Nephron progenitor cell (in vitro differentiated cells): ENCODE measurements at regions not wholly inside any gene's neighbourhood (a gene's known extent, or its start where the extent isn't known, plus 50 kb on each side); places are given as distances from the start of the nearest gene placed in this dataset.

Source experiments
- DNase-seq: peaks from one replicate; pipeline ENCODE4 v3.0.0; 2021
- H3K27ac Mint-ChIP-seq: 2 replicates; pipeline ENCODE4 v1.8.0; 2021; ENCODE audit warnings: mild to moderate bottlenecking, moderate library complexity, mixed read lengths
- H3K27me3 Mint-ChIP-seq: 2 replicates; pipeline ENCODE4 v1.8.0; 2021; ENCODE audit warnings: mild to moderate bottlenecking, low read depth, mixed read lengths; ENCODE audit not compliant: poor library complexity
- H3K36me3 Mint-ChIP-seq: 2 replicates; pipeline ENCODE4 v1.8.0; 2021; ENCODE audit warnings: low read depth, mixed read lengths
- H3K4me1 Mint-ChIP-seq: 2 replicates; pipeline ENCODE4 v1.8.0; 2021; ENCODE audit warnings: mixed read lengths
- H3K4me3 Mint-ChIP-seq: 2 replicates; pipeline ENCODE4 v1.8.0; 2021; ENCODE audit warnings: mild to moderate bottlenecking, moderate library complexity, mixed read lengths
- H3K9me3 Mint-ChIP-seq: 2 replicates; pipeline ENCODE4 v1.8.0; 2021; ENCODE audit warnings: mild to moderate bottlenecking, moderate library complexity, mixed read lengths
- CTCF ChIP-seq: fragments of 200-600 bp; sonication (generic); IDR thresholded peaks from 2 replicates; pipeline ENCODE4 v1.5.0; 2021; ENCODE audit warnings: antibody characterized with exemption

DNA sequence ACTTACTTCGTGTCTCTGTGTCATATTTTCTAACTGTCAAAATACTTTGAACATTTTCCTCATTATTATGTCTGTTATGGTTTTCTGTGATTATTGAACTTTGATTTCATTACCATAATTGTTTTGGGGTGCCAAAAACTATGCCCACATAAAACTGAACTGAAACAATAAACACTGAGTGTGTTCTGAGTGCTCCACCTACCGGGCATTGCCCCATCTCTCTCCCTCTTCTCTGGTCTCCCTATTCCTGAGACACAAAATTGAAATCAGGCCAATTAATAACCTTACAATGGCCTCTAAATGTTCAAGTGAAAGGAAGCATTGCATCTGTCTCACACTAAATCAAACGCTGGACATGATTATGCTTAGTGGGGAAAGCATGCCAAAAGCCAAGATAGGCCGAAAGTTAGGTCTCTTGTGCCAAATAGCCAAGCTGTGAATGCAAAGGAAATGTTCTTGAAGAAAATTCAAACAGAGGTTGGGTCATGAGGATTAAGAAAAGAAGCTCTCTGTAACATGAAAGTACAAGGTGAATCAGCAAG lies 972.3 kb downstream of the PCDH7 start:
- H3K4me1 Mint-ChIP-seq: no peaks in the 10 kb centered on the region
- H3K36me3 Mint-ChIP-seq: no peaks in the 10 kb centered on the region
- no peak overlapping the region for H3K4me3 Mint-ChIP-seq
- H3K27me3 Mint-ChIP-seq: no peaks in the 10 kb centered on the region
- no peaks in the 10 kb centered on the region for H3K9me3 Mint-ChIP-seq
- H3K27ac Mint-ChIP-seq: no peak overlapping the region
- DNase-seq: no peak
- no peak for TF ChIP-seq CTCF

GRCh38 chr4:31701256-31701655 lies 981.1 kb downstream of the PCDH7 start:
- H3K4me3 Mint-ChIP-seq: no peak overlapping the region

GRCh38 chr4:31702326-31702725 lies 982.2 kb downstream of the PCDH7 start:
- peaks cover 20% of the 10 kb centered on the region for H3K9me3 Mint-ChIP-seq
- no peaks in the 10 kb centered on the region for H3K27me3 Mint-ChIP-seq
- TF ChIP-seq CTCF: no peak
- no peak overlapping the region for H3K4me3 Mint-ChIP-seq
- no peaks in the 10 kb centered on the region for H3K36me3 Mint-ChIP-seq
- H3K27ac Mint-ChIP-seq: no peak overlapping the region
- DNase-seq: no peak
- H3K4me1 Mint-ChIP-seq: no peaks in the 10 kb centered on the region

More at GRCh38 chr4:31701256-31701655, 981.1 kb downstream of the PCDH7 start:
- H3K27me3 Mint-ChIP-seq: no peaks in the 10 kb centered on the region
- no peaks in the 10 kb centered on the region for H3K4me1 Mint-ChIP-seq
- no peak for DNase-seq
- H3K36me3 Mint-ChIP-seq: no peaks in the 10 kb centered on the region
- H3K27ac Mint-ChIP-seq: no peak overlapping the region
- peaks cover 20% of the 10 kb centered on the region for H3K9me3 Mint-ChIP-seq
- TF ChIP-seq CTCF: no peak

GRCh38 chr4:31714238-31714637 lies 994.1 kb downstream of the PCDH7 start:
- H3K27me3 Mint-ChIP-seq: no peaks in the 10 kb centered on the region
- no peak overlapping the region for H3K4me3 Mint-ChIP-seq
- no peaks in the 10 kb centered on the region for H3K36me3 Mint-ChIP-seq
- peaks cover 3% of the 10 kb centered on the region for H3K9me3 Mint-ChIP-seq
- no peak for DNase-seq
- TF ChIP-seq CTCF: no peak
- H3K4me1 Mint-ChIP-seq: no peaks in the 10 kb centered on the region
- no peak overlapping the region for H3K27ac Mint-ChIP-seq

DNA sequence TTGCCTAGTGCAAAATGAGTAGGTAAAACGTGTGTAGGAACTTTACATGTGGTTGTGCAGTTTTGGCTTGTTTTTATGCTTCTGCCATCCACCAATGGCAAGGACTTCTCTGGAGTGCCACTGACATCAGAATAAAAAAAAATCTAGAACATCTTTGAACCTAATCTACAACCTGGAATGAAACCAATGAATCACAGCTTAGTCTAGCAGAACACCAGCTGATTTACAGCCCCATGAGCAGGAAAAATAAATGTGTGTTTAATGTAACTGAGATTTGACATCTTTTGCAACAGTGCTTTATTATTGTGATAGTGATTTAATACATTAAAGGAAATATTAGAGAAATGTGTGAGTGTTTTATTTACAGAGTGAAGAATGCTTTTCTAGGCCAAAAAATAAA lies 995.1 kb downstream of the PCDH7 start:
- TF ChIP-seq CTCF: no peak
- H3K9me3 Mint-ChIP-seq: peaks cover 7% of the 10 kb centered on the region
- H3K27ac Mint-ChIP-seq: no peak overlapping the region
- H3K4me1 Mint-ChIP-seq: no peaks in the 10 kb centered on the region
- H3K4me3 Mint-ChIP-seq: no peak overlapping the region
- H3K27me3 Mint-ChIP-seq: no peaks in the 10 kb centered on the region
- H3K36me3 Mint-ChIP-seq: no peaks in the 10 kb centered on the region
- no peak for DNase-seq

- Mint-ChIP-seq H3K27ac (no peak overlapping the region), H3K4me1 (no peaks in the 10 kb centered on the region), H3K9me3 (no peaks in the 10 kb centered on the region), H3K4me3 (no peak overlapping the region), H3K27me3 (no peaks in the 10 kb centered on the region), H3K36me3 (no peaks in the 10 kb centered on the region)
- TF ChIP-seq CTCF: no peak
- no peak for DNase-seq
These were observed 1006.9 kb downstream of the PCDH7 start for GRCh38 chr4:31727030-31727429.
